NOMO-1 treated with dmso at 0.1 percent for 144 hours (cell line): ENCODE measurements at regions not wholly inside any gene's neighbourhood (a gene's known extent, or its start where the extent isn't known, plus 50 kb on each side); places are given as distances from the start of the nearest gene placed in this dataset.
"Not testable (repeated sequence)": the region's sequence is repeated elsewhere in the genome, so short reads cannot be mapped to it uniquely, and the experiment has no call there.

Source experiments
- DNase-seq: peaks from one replicate; lab custom pipeline; 2025; ENCODE audit not compliant: unreplicated experiment; lab: John Stamatoyannopoulos, UW

GRCh38 chr5:44051591-44051990 is 337.6 kb downstream of the FGF10 start:
- no peak for DNase-seq

GRCh38 chr5:44048276-44048984 is 340.8 kb downstream of the FGF10 start:
- no peak for DNase-seq

- no peak for DNase-seq
These were observed 342.4 kb downstream of the FGF10 start for GRCh38 chr5:44046619-44047364.

- not testable (repeated sequence) for DNase-seq
These were observed 344.7 kb downstream of the FGF10 start for GRCh38 chr5:44044549-44044948.

- no peak for DNase-seq
These were observed 361.0 kb downstream of the FGF10 start for GRCh38 chr5:44028226-44028625.

- DNase-seq, result no peak
These were observed 366.6 kb downstream of the FGF10 start for GRCh38 chr5:44022622-44023021.

GRCh38 chr5:44011518-44011917 is 377.7 kb downstream of the FGF10 start:
- DNase-seq, result no peak

- no peak for DNase-seq
These were observed 386.8 kb downstream of the FGF10 start for GRCh38 chr5:44002381-44002901.

GRCh38 chr5:44001675-44002380 is 387.4 kb downstream of the FGF10 start:
- no peak for DNase-seq

GRCh38 chr5:44001236-44001635 is 388.0 kb downstream of the FGF10 start:
- no peak for DNase-seq

- DNase-seq, result no peak
These were observed 391.5 kb downstream of the FGF10 start for GRCh38 chr5:43997647-43998272.

GRCh38 chr5:43996221-43996620 is 393.0 kb downstream of the FGF10 start:
- DNase-seq, result no peak

- DNase-seq, result no peak
These were observed 391.4 kb downstream of the NNT start for GRCh38 chr5:43994352-43994708.

GRCh38 chr5:43993634-43994351 is 390.8 kb downstream of the NNT start:
- DNase-seq, result no peak

- DNase-seq, result no peak
These were observed 382.4 kb downstream of the NNT start for GRCh38 chr5:43985411-43985810.

GRCh38 chr5:43981556-43981955 is 378.6 kb downstream of the NNT start:
- no peak for DNase-seq

GRCh38 chr5:43973908-43974307 is 370.9 kb downstream of the NNT start:
- DNase-seq, result no peak

GRCh38 chr5:43973318-43973717 is 370.3 kb downstream of the NNT start:
- no peak for DNase-seq

GRCh38 chr5:43967165-43967564 is 364.2 kb downstream of the NNT start:
- DNase-seq, result no peak

- no peak for DNase-seq
These were observed 356.2 kb downstream of the NNT start for GRCh38 chr5:43959144-43959543.

- DNase-seq, result no peak
These were observed 345.0 kb downstream of the NNT start for GRCh38 chr5:43947935-43948334.
